Activated CD8-positive, alpha-beta memory T cell treated with anti-CD3 and anti-CD28 coated beads, Interleukin-2, amount 50 U/mL, for 4 hours (primary cell): ENCODE measurements at regions not wholly inside any gene's neighbourhood (a gene's known extent, or its start where the extent isn't known, plus 50 kb on each side); places are given as distances from the start of the nearest gene placed in this dataset.
"Not testable (repeated sequence)": the region's sequence is repeated elsewhere in the genome, so short reads cannot be mapped to it uniquely, and the experiment has no call there.

Experiments used
- DNase-seq: peaks from one replicate; pipeline ENCODE4 v3.0.0-alpha.2; 2020

DNA sequence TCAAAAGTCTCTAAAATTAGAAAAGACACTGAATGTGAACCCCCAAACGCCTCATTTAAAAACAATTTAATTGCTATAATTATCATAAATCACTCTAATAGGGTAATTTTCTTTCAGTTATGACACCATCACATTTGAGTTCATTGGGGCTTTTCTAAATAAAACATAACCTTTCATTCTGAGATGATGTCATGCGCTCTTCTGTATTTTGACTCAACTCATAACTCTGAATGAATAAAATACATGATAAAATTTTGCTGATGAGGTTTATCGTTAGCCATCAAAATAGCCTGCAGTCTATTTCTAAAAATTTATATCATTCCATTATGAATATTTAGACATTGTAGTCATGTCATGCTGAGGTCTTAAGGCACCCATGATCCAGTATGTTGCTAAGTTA lies 1099.7 kb downstream of the SUCLG1 start:
- no peak for DNase-seq

- DNase-seq = no peak
These were observed 1116.2 kb downstream of the SUCLG1 start for GRCh38 chr2:83342860-83343329.

- no peak for DNase-seq
These were observed 1118.7 kb downstream of the SUCLG1 start for GRCh38 chr2:83340424-83340823.

DNA sequence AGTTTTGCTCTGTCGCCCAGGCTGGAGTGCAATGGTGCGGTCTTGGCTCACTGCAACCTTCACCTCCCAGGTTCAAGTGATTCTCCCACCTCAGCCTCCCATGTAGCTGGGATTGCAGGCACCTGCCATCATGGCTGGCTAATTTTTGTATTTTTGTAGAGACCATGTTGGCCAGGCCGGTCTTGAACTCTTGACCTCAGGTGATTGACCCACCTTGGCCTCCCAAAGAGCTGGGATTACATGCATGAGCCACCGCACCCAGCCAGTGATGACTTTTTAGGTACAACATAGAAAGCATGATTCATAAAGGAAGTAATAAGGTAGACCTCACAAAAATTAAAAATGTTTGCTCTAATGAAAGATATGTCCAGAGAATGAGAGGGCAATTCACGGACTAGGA lies 1119.1 kb downstream of the SUCLG1 start:
- not testable (repeated sequence) for DNase-seq

- no peak for DNase-seq
These were observed 1127.3 kb downstream of the SUCLG1 start for GRCh38 chr2:83331810-83332209.

DNA sequence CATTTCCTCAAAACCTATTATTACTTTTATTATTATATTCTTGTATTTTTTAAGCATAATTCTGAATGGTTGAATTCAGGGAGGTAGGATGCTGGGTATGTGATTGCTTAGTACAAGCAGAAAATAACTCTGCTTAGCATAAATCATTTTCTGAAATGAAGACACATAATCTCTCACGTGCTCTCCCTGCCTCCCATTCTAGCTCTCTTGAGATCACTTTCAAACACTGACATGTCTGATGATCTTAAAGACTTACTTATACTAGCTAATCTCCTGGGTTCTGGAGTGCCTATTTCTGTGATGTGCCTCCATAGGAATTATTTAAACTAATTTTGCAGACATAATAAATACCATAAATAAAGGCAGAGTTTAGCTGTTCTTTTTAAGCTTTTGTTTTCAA lies 1136.0 kb downstream of the SUCLG1 start:
- DNase-seq = no peak

DNA sequence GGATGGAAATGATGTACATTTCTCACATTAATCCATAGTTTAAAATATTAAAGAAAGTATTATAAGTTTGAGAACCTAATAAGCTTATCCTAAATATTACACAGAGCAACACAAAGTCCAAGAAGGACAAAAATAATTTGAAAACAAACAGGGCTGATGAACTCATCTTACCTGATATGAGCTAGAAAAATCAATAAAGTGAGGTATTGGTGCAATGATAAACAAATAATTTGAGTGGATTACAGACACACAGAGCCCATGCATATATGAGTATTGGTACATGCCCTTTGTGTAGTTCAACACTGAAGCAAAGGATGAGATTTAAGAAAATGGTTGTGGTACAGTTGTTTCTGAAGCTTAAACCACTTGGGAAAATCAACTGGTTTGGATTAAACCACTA lies 1139.0 kb downstream of the SUCLG1 start:
- no peak for DNase-seq

GRCh38 chr2:83305758-83306378 lies 1153.2 kb downstream of the SUCLG1 start:
- DNase-seq = no peak

GRCh38 chr2:83291083-83291482 lies 1168.0 kb downstream of the SUCLG1 start:
- no peak for DNase-seq

DNA sequence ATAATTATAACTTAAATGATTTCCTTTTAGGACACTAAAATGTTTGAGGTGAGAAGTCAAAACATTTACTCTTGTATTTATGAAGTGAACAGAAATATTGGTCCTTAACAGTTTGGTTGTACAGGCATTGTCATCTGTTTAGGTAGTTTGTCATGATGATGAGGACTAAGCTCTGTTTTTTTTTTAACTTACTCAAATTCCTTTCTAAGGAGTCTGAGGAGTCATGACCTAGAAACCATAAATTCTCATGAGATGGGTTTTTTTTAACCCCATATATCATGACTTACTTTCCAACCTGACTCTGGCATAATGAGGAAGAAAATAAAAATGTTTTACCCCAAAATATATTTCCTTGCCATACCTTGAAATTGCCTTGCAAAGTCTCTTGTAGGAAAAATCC lies 1176.2 kb downstream of the SUCLG1 start:
- no peak for DNase-seq

DNA sequence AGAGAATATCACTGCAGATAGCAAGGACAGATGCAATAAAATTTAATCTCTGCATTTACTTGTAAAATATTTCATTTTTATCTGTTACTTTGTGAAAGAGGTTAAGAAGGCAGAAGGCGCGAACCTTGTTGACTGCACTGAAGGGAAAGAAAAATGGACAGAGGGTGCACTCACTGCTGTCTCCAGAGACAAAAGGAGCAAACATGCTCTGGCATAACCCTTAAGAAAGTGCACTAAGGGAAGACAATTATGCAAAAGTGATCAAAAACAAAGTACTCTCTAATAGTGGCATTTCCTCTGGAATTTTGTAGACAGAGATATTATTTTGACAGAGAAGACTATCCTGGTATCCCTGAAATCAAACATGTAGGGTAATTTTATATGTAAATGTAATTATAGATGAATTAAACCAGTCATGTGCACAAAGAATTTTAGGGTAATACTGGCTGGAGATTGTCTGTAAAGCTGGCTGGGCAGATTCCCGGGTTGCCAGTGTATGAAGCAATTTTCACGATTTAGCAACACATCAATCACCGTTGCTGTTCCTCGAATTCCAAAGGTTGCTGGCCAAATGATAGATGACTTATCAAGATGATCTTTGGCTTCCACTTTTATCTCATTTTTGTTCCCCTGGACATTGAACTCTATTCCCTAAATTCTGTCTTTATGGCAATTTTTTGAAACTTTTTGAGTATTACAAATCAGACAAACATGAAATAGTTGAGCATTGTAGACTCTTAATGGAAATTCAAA lies 1176.9 kb downstream of the SUCLG1 start:
- DNase-seq = no peak

DNA sequence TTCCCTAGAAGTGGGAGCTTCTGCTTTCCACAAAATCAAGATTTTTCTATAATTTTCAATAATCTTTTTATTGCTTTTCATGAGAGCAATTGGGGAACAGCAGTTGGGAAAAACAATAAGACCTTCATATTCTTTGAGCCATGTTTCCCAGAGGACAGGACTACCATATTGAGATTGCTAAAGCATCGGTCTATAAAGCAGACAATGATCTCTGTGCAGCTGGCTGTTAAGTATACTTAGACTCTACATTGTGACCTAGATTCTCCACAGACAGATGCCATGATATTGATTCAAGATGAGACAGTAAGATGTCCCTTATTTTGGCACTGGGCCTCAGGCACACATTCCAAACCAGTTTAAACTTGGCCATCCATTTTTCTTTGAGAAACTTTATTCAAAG lies 1178.7 kb downstream of the SUCLG1 start:
- DNase-seq = no peak

DNA sequence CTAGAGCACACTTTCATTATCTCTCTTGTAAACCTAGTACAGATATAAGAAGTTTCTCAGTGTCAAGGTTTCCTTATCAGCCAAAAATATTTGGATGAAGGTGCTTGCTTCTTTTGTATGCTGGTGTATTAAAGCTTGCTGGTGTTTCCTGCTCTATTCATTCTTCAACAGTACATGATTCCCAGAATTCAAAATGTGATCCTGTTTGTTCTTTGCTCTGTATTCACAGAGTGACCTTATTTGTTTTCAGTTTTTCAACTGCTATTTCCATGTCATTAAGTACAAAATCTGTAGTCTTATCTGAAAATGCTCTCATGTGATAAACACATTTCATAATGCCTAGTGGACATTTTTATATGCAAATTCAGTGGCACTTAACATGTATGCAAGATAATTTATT lies 1185.8 kb downstream of the SUCLG1 start:
- no peak for DNase-seq

- DNase-seq = no peak
These were observed 1197.4 kb downstream of the SUCLG1 start for GRCh38 chr2:83261591-83262136.

DNA sequence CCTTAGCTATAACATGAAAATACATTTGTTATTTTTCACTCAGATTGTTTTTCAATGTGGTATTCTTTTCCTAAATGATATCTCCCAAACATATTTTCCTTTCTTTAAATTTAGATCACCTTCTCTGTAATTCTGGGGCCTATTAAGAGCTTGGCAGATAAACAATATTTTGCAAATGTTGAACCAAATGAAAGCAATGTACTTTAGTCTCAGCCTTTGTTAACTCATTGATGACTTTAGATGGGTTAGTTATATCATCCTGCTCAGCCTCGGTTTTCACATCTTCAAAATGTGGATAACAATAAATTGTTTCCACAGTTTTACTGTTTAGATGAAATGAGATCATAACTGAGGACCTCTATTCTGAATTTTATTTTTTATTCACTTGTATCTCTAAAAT lies 1205.2 kb downstream of the SUCLG1 start:
- DNase-seq = no peak

DNA sequence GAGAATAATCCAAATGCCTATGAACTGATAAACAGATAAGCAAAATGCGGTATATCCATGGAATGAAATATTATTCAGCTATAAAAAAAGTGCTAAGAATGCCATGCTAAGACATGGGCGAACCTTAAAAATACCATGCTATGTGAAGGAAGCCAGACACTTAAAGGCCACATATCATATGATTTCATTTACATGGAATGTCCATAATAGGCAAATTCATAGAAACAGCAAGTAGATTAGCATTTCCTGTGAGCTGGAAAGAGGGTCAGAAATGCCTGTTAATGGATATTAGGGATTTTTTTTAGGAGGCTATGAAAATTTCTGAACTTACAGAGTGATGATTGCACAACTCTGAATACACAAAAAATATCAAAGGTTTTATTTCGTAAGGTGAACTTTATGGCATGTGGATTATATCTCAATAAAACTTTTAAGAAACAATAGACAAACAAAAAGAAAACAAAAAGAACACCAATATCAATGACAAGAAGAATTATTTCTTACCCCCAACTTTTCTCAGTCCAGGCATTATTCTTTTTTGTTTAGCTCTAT lies 1207.7 kb downstream of the SUCLG1 start:
- no peak for DNase-seq

DNA sequence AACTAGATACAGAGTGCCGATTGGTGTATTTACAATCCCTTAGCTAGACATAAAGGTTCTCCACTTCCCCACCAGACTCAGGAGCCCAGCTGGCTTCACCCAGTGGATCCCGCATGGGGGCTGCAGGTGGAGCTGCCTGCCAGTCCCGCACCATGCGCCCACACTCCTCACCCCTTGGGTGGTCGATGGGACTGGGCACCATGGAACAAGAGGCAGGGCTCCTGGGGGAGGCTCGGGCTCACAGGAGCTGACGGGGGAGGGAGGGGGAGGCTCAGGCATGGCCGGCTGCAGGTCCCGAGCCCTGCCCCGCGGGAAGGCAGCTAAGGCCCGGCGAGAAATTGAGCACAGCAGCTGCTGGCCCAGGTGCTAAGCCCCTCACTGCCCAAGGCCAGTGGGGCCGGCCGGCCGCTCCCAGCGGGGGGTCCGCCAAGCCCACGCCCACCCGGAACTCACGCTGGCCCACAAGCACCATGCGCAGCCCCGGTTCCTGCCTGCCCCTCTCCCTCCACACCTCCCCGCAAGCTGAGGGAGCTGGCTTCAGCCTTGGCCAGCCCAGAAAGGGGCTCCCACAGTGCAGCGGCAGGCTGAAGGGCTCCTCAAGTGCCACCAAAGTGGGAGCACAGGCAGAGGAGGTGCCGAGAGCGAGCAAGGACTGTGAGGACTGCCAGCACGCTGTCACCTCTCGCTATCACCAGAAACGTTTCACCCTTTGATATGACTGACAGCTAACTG lies 1213.1 kb downstream of the SUCLG1 start:
- not testable (repeated sequence) for DNase-seq

DNA sequence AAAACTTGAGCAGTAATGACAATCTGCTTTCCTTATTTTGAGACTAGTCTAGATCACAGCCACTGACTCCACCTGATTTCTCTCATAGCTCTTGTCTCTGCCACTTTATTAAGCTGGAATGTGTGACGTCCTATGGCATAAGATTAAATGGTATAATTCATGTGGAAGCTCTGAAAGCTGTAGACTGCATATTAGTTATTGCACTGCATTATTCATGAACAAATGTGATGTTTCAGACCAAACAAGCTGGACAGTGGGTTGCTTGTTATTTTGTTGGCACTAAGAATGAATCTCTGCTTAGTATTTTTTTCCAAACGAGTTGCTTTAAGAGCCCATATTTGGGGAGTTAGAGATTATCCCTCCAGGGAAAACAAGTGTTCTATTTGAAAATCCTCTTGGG lies 1218.5 kb downstream of the SUCLG1 start:
- no peak for DNase-seq

- no peak for DNase-seq
These were observed 1221.0 kb downstream of the SUCLG1 start for GRCh38 chr2:83238111-83238510.

GRCh38 chr2:83234246-83234645 lies 1224.8 kb downstream of the SUCLG1 start:
- no peak for DNase-seq

DNA sequence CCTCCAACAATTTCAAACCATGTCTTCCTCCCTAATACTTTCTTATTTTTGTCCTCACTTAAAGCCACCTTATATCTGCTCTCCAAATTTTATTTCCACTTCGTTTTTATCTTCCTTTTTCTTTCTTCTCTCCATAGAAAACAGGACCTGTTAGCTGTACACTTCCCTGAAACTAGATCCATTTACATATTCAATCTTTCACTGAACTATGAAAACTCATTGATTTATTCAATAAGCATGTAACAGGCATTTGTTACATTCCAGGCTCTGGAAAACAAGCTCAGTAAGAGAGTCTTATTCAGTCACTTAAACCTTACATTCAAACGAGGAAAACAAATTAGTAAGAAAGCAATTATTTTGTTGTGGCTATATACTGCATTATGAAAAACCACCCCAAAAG lies 1225.3 kb downstream of the SUCLG1 start:
- DNase-seq = no peak

GRCh38 chr2:83233326-83233725 lies 1225.8 kb downstream of the SUCLG1 start:
- DNase-seq = no peak

GRCh38 chr2:83229443-83229842 lies 1229.6 kb downstream of the SUCLG1 start:
- DNase-seq = no peak
